ENCODE measurements at regions not wholly inside any gene's neighbourhood (a gene's known extent, or its start where the extent isn't known, plus 50 kb on each side); places are given as distances from the start of the nearest gene placed in this dataset.

GRCh38 chr10:132115732-132116131, 50.0 kb downstream of the JAKMIP3 start:
- TF ChIP-seq POLR2A (IDR thresholded peaks at IDR 0.05) (no peak), POLR2AphosphoS5 (IDR thresholded peaks at IDR 0.05) (no peak), EP300 (IDR thresholded peaks at IDR 0.05) (no peak), CTCF (IDR thresholded peaks at IDR 0.05) (no peak)
- Histone ChIP-seq H3K4me1 (no peaks in the 10 kb centered on the region), H3K27ac (no peak overlapping the region), H3K4me3 (no peak overlapping the region), H3K27me3 (no peaks in the 10 kb centered on the region), H3K36me3 (no peaks in the 10 kb centered on the region), H3K9me3 (no peaks in the 10 kb centered on the region)
- DNase-seq = peak; percentile 38
- intact Hi-C loops (cut with DNase I) = no loop called here
- WGBS, 2 donors = 76% methylated on average over 16 of the region's 16 CpGs

DNA sequence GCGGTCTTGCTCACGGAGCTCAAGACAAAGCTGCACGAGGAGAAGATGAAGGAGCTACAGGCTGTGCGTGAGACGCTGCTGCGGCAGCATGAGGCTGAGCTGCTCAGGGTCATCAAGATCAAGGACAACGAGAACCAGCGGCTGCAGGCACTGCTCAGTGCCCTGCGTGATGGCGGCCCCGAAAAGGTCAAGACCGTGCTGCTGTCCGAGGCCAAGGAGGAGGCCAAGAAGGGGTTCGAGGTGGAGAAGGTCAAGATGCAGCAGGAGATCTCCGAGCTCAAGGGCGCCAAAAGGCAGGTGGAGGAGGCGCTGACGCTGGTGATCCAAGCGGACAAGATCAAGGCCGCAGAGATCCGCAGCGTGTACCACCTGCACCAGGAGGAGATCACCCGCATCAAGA, 51.4 kb downstream of the JAKMIP3 start:
- H3K9me3 ChIP-seq = no peaks in the 10 kb centered on the region
- no peaks in the 10 kb centered on the region for H3K4me1 ChIP-seq
- no peak overlapping the region for H3K4me3 ChIP-seq
- H3K36me3 ChIP-seq = no peaks in the 10 kb centered on the region
- 92 to 94% methylated on average over 23 of the region's 23 CpGs for WGBS, 2 donors
- intact Hi-C loops (cut with DNase I) = no loop called here
- TF ChIP-seq CTCF (IDR thresholded peaks at IDR 0.05) (no peak), POLR2AphosphoS5 (IDR thresholded peaks at IDR 0.05) (no peak), EP300 (IDR thresholded peaks at IDR 0.05) (no peak), POLR2A (IDR thresholded peaks at IDR 0.05) (no peak)
- peak; percentile 59 for DNase-seq
- H3K27me3 ChIP-seq = no peaks in the 10 kb centered on the region
- H3K27ac ChIP-seq = no peak overlapping the region

- peak; percentile 19 for DNase-seq
- TF ChIP-seq EP300 (IDR thresholded peaks at IDR 0.05) (no peak), POLR2AphosphoS5 (IDR thresholded peaks at IDR 0.05) (no peak), CTCF (IDR thresholded peaks at IDR 0.05) (no peak), POLR2A (IDR thresholded peaks at IDR 0.05) (no peak)
- H3K4me3 ChIP-seq = no peak overlapping the region
- H3K36me3 ChIP-seq = no peaks in the 10 kb centered on the region
- intact Hi-C loops (cut with DNase I) = no loop called here
- H3K27ac ChIP-seq = no peak overlapping the region
- no peaks in the 10 kb centered on the region for H3K4me1 ChIP-seq
- H3K9me3 ChIP-seq = no peaks in the 10 kb centered on the region
- no peaks in the 10 kb centered on the region for H3K27me3 ChIP-seq
- WGBS, 2 donors = 86 to 93% methylated on average over 21 of the region's 21 CpGs
Observed at GRCh38 chr10:132117636-132118190, 52.0 kb downstream of the JAKMIP3 start.

DNA sequence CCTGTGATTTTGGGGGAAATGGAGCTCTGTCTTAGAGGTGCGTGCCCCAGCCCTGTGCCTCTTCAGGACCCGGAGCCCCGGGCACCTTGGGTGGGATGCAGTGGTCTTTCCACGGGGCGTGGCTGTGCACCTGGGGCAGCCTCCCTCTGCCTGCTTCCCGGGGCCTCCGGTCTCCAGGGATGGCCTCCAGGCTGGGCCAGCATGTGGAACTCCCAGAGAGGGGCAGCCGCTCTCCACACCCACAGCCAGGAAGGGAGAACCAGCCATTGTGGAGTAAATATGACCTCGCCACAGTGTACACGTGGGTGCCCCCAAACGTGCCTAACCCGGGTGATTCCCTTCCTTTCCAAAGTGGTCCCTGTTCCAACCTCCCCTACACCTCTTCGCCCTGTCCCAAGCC, 52.6 kb downstream of the JAKMIP3 start:
- Histone ChIP-seq H3K4me3 (no peak overlapping the region), H3K4me1 (no peaks in the 10 kb centered on the region), H3K9me3 (no peaks in the 10 kb centered on the region), H3K27me3 (no peaks in the 10 kb centered on the region), H3K36me3 (no peaks in the 10 kb centered on the region), H3K27ac (no peak overlapping the region)
- WGBS, 2 donors = 87 to 90% methylated on average over 13 of the region's 13 CpGs
- no peak for TF ChIP-seq CTCF (IDR thresholded peaks at IDR 0.05)
- TF ChIP-seq EP300 (IDR thresholded peaks at IDR 0.05) = no peak
- no peak for TF ChIP-seq POLR2A (IDR thresholded peaks at IDR 0.05)
- no peak for TF ChIP-seq POLR2AphosphoS5 (IDR thresholded peaks at IDR 0.05)
- intact Hi-C loops (cut with DNase I) = no loop called here
- DNase-seq = no peak

DNA sequence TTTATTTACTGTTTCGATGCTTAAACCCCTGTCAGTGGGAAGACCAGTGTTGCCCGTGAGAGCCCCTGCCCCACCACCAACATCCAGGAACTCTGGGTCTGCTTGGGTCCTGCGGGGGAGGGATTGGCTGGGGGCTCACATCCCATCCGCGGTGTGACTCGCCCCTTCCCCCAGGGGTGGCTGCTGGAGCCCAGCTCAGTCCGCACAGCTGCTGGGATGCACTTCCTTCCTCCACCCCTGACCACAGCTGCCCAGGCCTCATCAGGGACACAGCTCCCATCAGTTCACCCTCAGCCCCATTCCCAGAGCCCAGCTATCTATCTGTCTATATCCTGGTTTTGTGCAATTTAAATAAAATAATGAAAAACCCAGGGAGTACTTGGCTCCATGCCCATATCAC, 54.5 kb downstream of the JAKMIP3 start:
- Histone ChIP-seq H3K27ac (no peak overlapping the region), H3K4me1 (no peaks in the 10 kb centered on the region), H3K9me3 (no peaks in the 10 kb centered on the region), H3K4me3 (no peak overlapping the region), H3K36me3 (no peaks in the 10 kb centered on the region), H3K27me3 (no peaks in the 10 kb centered on the region)
- WGBS, 2 donors = 71 to 83% methylated on average over 7 of the region's 7 CpGs
- intact Hi-C loops (cut with DNase I) = no loop called here
- DNase-seq = no peak
- TF ChIP-seq CTCF (IDR thresholded peaks at IDR 0.05) (no peak), POLR2AphosphoS5 (IDR thresholded peaks at IDR 0.05) (no peak), POLR2A (IDR thresholded peaks at IDR 0.05) (no peak), EP300 (IDR thresholded peaks at IDR 0.05) (no peak)
